ENCODE measurements at regions not wholly inside any gene's neighbourhood (a gene's known extent, or its start where the extent isn't known, plus 50 kb on each side); places are given as distances from the start of the nearest gene placed in this dataset.
A peak's percentile ranks its signal among the peaks of the same experiment; 100 is the strongest.

DNA sequence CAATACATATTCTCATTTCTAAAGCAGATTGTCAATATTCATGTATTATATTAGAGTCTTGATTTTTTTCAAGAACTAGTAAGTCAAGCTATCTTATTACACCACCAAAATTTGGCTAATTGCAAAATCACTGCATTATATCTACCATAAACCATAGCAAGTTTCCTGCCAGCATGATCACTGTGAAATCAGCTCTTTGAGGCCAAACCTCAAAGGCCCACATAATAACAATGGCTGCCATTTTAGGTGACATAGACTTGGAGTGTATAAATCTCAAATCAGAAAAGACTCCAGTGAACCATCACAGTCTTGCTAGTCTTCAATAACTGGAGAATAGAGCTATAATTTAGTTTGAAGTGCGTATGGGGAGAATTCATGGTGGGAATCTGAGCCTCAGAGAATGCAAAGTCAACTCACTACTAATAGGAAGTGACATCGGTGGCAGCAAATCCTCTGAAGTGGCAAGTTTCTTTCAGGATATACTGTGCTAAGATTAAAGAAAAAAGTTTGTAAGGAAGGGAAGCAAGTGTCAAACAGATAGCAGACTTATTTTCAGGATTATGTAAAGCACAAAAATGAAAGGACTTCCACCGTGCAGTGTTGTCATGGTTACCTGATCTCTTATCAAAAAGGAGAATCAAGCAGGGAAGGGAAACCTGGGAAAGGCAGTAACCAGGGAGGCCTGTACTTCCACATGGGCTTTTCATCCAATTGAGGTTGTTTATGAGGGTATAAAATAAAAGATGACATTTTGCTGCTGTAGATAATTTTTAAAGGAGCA is 117.4 kb upstream of the FNDC3A start:
- Histone ChIP-seq H3K27ac (no peak overlapping the region), H3K4me3 (no peak overlapping the region), H3K36me3 (no peaks in the 10 kb centered on the region), H3K27me3 (no peaks in the 10 kb centered on the region), H3K9me3 (no peaks in the 10 kb centered on the region), H3K4me1 (no peaks in the 10 kb centered on the region)
- intact Hi-C loops (cut with DNase I): no loop called here
- no peak for TF ChIP-seq CTCF (IDR thresholded peaks at IDR 0.05)
- FAIRE-seq (no peak), ATAC-seq (peak in 1 of 4 donors; percentile 54), DNase-seq (no peak)
- 57 to 68% methylated on average over 3 of the region's 3 CpGs for WGBS, 2 donors

GRCh38 chr13:48859272-48860105 is 116.2 kb upstream of the FNDC3A start:
- Histone ChIP-seq H3K27ac (no peak overlapping the region), H3K4me1 (no peaks in the 10 kb centered on the region), H3K9me3 (no peaks in the 10 kb centered on the region), H3K36me3 (no peaks in the 10 kb centered on the region), H3K4me3 (no peak overlapping the region), H3K27me3 (no peaks in the 10 kb centered on the region)
- ATAC-seq (peak in 3 of 4 donors; percentile 56 to 71 (median 58)), FAIRE-seq (no peak), DNase-seq (no peak)
- 52 to 76% methylated on average over 3 of the region's 3 CpGs for WGBS, 2 donors
- intact Hi-C loops (cut with DNase I): no loop called here
- TF ChIP-seq CTCF (IDR thresholded peaks at IDR 0.05): no peak

DNA sequence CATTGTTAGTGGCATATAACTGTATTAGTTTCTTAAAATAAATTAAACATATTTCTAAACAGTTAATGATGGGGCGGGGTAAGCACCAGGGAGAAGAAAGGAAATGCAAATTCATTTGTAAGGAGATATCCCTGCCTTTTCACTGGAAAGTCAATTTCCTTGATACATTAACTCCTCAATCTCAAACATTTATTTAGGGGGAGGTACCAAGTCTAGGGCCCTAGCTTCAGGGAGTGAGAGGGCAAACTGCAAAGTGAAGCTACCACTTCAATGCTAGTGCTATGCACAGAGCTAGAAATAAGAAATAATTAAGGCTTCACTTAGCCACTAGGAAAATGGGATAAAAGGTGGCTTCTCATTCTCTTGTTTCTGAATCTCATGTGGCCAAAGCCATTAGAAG is 115.3 kb upstream of the FNDC3A start:
- no peak for FAIRE-seq
- intact Hi-C loops (cut with DNase I): no loop called here
- no peak for DNase-seq
- ATAC-seq: no peak
- no peak for TF ChIP-seq CTCF (IDR thresholded peaks at IDR 0.05)
- Histone ChIP-seq H3K27ac (no peak overlapping the region), H3K27me3 (no peaks in the 10 kb centered on the region), H3K36me3 (no peaks in the 10 kb centered on the region), H3K4me3 (no peak overlapping the region), H3K4me1 (no peaks in the 10 kb centered on the region), H3K9me3 (no peaks in the 10 kb centered on the region)
- WGBS, 2 donors: 82 to 96% methylated on average over 1 of the region's 1 CpG

DNA sequence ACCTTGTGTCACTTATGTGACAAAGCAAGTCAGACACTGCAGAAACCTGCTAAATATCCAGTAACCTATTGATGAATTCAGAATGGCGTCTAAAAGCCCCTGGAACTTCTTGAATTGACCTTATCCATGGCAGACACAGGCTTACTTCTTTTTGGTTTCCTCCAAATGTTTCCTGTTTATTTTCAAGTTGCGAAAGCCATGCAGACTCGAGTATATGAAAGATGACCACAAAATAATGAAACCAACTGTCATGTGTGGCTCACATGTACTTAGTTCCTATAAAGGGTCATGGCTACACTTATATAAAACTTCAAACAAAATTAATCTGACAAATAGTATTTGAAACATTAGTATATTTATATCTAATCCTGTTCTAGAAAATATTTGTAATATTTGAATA is 113.1 kb upstream of the FNDC3A start:
- H3K27ac ChIP-seq: no peak overlapping the region
- no peaks in the 10 kb centered on the region for H3K9me3 ChIP-seq
- no peaks in the 10 kb centered on the region for H3K36me3 ChIP-seq
- H3K27me3 ChIP-seq: no peaks in the 10 kb centered on the region
- no peaks in the 10 kb centered on the region for H3K4me1 ChIP-seq
- no peak for TF ChIP-seq CTCF (IDR thresholded peaks at IDR 0.05)
- 62 to 63% methylated on average over 3 of the region's 3 CpGs for WGBS, 2 donors
- H3K4me3 ChIP-seq: no peak overlapping the region
- intact Hi-C loops (cut with DNase I): no loop called here
- DNase-seq (no peak), ATAC-seq (peak in 1 of 4 donors; percentile 54), FAIRE-seq (no peak)

- H3K4me3 ChIP-seq: no peak overlapping the region
- no peak overlapping the region for H3K27ac ChIP-seq
- FAIRE-seq (no peak), ATAC-seq (no peak), DNase-seq (no peak)
- TF ChIP-seq CTCF (IDR thresholded peaks at IDR 0.05): no peak
- intact Hi-C loops (cut with DNase I): no loop called here
- H3K27me3 ChIP-seq: no peaks in the 10 kb centered on the region
- H3K4me1 ChIP-seq: no peaks in the 10 kb centered on the region
- H3K36me3 ChIP-seq: no peaks in the 10 kb centered on the region
- H3K9me3 ChIP-seq: no peaks in the 10 kb centered on the region
Observed at GRCh38 chr13:48864100-48864499, 111.6 kb upstream of the FNDC3A start.

Measured in pancreas (tissue), 10 donors.